HG03432 (cell line): ENCODE measurements at regions not wholly inside any gene's neighbourhood (a gene's known extent, or its start where the extent isn't known, plus 50 kb on each side); places are given as distances from the start of the nearest gene placed in this dataset.

Source experiments
- ATAC-seq: cut with Tn5 transposase; IDR thresholded peaks from one replicate; pipeline ENCODE4 v1.9.1; 2021; ENCODE audit warnings: mild to moderate bottlenecking, moderate library complexity; ENCODE audit not compliant: unreplicated experiment

DNA sequence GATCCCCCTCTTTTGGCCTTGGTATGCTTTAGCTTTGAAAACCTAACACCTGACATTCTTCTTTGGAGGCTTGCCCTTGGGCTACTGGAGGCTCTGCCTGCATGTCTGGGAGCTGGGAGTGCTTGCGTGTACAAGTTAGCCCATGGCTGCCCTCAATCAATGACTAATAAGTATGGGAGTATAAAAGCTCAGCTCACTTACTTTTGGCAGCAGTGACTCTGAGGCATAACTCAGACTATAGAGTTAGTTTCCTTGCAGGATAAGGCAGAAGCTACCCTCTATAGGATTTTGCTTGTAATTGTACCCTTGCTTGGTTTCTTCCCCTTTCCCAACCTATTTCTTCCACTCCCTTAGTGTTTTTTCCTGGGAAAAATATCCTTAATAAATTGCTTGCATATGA is 247.9 kb downstream of the PPP1R2C start:
- ATAC-seq, result no peak

DNA sequence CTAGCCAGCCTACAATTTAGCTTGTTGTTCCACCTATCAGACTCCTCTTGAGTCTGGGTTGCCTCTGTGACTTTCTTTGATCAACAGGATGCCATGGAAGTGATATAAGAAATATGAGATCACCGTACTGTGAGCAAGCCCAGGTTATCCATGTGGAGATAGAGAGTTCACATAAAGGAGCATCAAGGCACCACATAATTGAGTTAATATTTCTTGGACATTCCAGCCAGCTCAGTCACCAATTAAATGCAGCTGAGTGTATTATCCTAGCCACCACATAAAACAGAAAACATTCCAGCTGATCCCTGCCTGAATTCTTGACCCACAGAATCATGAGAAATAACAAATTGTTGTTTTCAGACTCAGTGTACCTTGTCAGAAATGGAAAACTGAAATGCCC is 253.6 kb downstream of the PPP1R2C start:
- ATAC-seq, result no peak

DNA sequence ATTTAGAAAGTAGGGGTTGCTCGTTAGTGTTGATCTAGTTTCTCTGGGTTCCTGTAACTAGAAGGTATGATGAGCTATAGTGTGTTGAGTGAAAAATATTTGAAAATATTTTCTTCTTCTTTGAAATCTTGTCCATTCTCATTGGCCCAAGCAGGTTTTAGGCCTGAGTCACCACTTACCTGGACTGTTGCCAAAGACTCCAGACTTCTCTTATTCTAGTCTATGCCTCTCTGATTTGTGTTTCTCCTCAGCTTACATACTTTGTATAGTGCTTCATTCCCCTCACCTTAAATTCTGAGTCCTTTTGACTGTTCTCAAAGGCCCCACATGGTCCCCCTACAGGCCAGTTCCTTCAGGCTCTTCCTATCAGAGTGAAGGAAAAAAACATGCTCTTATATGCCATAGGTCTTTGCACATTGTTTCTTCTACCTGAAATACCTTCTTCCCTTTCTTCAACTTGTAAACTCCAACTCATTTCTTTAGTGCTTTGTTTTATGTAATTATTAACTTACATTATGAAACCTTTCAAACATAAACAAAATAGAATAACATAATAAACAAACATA is 258.2 kb downstream of the PPP1R2C start:
- ATAC-seq, result no peak

DNA sequence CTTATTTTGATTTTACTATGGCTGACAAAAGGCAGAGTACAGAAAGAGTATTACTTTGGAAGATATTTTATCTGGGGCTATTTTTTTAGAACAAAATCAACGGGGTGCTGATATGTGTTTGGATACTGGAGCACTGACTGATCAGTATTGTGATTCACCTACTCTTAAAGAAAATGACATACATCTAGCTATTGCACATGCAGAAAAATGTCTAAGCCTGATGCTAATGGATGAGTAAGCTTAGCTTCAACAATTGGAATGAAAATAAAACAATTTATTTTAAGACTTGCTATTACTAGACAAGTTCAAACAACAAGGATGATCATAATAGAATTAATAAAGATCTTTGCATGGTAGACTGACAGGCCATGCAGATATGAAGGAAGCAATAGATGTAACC is 262.0 kb downstream of the PPP1R2C start:
- ATAC-seq, result no peak

DNA sequence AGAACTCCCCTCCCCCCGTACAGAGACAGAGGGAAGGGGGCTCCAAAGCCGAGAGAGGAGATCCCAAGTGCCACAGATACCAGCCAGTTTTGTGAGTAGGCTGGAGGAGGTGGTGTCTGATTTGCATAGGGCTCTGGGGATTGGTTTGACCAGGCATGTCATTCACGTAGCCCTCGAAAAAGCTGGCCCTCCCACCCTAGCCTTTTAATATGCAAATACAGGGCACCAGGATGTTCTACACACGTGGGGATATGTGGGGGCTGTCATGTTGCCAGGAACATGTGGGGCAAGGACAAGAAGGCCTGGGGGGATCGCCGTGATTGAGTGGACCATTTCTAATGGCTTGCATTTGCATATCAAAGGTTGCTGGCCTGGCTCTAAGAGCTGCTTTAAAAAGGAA is 272.9 kb downstream of the PPP1R2C start:
- ATAC-seq, result no peak

DNA sequence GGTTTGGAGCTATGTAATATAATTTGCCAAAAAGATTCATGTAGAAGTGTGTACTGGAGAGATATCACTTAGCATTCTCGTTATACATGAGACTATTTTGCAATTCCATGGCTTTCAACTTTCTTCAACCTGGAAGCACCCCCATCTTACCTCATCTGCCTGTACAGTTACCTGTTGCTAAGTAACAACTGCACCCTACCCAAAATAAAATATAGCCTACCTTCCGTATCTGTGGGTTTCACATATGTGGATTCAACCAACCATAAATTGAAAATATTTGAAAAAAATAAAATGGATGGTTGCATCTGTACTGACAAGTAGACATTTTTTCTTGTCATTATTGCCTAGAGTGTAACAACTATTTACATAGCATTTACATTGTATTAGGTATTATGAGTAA is 278.3 kb downstream of the PPP1R2C start:
- no peak for ATAC-seq

DNA sequence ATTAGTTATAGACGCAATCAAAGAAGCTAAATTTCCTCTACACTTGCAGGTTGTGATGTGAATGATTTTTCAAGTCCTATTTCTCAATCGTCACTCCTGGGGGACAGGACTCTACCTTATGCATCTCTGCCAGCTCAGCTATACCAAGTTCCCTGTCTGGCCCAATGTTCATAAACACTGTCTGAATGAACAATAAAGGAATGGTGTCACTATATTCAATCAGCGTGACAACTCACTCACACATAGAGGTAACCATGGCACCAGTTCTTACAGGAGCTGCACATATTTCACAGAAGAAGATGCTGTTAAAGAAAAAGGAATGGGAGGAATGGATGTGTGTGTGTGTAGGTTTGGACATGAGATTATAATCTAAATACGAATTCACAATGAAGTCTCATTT is 280.6 kb downstream of the PPP1R2C start:
- ATAC-seq, result no peak

DNA sequence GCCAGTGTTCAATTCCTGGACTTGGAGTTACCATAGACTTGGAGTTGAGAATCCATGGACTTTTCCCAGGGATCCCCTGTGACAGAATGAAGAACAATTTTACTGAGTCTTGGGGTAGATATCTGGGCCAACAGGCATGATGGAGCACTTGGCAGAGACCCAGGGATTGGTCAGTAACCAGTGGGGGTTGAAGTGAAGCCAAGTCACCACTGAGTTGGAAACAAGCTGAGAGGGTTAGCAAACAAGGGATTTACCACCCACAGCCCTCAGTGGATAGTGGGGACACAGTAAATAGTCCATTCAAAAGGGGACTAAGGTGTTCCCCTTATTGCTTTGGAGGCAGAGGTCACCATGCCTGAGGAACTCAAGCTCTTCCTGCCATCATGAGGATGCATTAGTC is 281.7 kb downstream of the PPP1R2C start:
- ATAC-seq, result no peak

DNA sequence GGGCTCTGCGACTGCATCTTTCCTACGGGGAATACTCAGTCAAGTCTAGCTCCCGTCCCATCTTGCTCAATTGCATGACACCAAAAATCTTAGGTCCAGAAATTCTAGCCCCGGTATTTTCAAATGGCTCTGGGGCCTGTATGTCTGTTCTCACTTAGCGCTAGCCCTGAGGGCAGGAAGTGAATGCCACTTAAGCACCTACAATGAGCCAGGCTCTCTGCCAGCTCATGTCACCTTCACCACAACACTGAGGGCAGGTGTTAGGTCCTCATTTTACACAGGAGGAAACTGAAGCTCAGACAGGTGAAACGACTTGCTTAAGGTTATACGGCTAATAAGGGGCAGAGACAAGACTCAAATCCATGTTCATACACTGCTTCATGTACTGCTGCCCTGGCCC is 282.8 kb downstream of the PPP1R2C start:
- ATAC-seq, result no peak

DNA sequence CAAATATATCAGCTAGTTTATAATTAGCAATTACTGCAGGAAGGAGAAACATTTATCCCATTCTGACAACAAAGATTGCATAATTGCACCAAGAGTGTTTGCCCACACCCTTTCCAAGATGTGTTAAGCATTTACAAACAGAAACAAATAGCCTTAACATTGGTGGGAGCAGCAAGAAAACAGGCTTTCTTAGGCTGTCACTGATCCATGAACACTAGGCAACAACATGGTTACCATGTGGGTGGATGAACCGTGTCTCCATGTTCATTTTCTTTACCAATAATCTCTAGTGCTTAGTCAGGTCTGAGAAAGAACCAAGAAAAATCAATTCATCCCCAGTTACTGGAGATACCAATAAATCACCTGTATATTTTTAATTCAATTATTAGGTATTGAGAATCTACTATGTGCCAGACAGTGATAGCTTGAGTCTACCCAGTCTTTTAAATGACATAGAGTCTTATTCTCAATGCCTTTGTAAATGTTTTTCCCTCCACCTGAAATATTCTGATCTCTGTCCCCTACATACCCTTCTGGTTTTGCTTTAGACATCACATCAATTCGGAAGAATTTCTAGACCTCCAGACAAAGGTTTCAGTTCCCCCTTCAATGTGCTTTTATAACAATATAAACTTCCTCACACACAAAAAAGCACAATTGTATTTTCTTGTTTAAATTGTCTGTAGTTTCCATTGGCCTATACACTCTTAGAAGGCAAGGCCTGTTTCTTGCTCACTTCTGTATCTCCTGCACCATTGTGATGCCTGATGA is 286.6 kb downstream of the PPP1R2C start:
- ATAC-seq, result no peak

DNA sequence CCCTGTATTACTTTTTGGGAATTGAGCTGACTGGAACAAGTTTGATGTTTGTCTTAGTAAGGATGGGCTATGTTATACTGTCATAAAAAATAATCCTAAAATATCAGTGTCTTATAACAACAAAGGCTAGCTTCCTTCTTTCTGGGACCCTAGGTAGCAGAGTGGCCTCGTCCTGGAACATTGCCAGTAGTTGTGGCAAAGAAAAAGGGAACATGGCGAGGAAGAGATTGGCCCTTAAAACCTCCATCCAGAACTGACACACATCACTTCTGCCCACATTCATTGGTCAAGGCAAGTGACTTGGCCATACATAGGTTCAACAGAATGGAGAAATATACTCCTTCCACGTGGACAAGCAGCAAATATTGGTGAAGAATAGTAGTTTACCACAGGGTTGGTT is 287.9 kb downstream of the PPP1R2C start:
- no peak for ATAC-seq

DNA sequence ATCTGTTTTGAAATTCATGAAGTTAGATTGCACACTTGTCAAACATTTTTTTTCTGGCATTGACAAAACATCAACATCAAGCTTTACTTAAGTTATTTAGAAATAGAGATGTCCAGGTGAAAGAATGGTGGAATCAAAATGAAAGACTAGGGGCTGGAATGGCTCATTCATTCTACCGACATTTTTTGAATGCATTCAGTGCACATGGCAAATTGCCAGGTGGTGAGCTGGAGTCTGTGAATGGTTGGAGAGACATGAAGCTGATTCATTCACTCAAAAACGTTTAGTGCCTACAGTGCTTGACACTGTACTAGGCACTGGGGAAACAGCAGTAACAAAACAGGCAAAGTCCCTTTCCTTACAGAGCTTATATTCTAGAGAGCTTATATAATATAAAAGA is 292.4 kb downstream of the PPP1R2C start:
- ATAC-seq, result no peak

DNA sequence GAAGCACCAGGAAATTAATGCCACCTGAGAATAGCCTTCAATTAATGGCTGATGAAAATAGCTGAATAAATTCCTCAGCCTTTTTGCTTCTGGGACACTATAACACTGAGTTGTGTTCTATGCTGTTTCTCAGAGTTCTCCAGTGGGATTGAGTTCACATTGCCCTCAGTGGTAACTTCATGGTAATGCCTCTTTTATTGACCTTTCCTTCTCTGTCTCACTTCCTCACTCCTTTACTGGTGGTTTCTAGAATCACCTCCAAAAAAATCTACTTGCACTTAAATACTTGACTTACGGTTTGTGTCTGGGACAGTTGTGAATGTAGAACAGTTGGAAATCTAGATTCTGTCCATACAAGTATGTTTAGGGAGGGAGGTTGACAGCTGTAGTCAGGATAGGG is 293.7 kb downstream of the PPP1R2C start:
- no peak for ATAC-seq

DNA sequence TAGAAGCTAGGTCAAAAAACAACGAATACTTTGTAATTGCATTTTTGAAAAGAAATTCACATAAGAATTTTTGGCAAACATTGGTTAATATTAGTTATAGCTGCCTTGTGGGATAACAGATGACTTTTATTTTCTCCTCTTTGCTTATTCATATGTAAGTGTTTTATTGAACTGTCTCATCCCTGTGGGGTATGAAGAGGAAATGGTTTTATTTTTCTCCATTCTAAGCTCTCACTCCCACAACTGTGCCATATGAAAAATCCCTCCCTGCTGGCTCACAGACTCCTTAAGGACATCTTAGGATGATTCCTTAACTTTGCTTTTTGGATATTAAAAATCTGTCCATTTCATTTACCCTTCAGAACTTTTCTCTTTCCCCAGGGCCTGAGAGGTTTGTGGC is 300.6 kb downstream of the PPP1R2C start:
- no peak for ATAC-seq

DNA sequence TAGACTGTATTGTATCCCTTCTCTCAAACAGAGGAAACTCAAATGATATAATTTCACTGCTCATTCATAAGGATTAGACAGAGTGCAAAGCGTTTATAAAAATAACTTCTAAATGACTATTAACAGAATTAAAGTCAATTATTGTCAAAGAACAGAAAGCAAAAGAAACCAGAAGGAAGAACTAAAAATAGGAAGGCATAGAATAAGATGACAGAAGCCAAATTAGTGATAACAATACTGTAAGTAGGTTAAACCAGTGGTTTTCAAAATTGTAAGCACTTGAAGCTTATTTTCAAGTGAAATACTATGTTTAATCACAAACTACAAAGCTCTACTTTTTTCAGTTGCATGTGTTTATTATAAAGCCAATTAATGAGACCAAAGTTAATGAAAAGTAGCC is 305.2 kb downstream of the PPP1R2C start:
- ATAC-seq, result no peak

DNA sequence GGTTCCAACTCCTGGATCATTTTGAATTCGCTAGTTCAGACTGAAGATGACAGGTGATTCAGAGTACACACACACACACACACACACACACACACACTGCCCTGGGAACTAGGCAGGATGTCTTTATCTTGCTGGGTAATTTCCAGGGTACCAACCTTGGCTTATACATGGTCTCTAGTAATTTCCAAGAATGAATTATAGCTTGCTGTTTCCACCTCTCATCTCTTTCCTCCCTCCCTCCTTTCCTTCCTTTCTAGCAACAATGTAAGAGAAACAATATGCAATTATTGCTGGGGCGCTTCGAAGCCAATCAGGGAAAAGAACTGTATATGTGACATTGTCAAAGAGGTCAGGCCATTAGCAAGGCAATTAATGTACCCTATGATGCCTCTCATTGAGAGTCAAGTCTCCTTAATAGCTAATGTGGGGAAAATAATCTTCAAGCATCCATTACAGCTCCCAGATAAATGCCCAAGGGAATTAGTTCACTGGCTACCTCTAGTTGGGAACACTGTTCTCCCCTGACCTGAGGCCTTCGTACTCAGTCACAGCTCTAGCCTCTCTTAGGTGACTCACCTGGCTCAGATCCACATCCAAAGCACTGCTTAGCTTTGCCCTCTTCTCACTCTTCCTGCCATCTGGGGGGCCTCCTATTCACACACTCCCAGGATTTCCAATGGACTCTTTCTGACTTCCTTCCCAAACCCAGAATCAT is 311.5 kb downstream of the PPP1R2C start:
- ATAC-seq, result no peak

DNA sequence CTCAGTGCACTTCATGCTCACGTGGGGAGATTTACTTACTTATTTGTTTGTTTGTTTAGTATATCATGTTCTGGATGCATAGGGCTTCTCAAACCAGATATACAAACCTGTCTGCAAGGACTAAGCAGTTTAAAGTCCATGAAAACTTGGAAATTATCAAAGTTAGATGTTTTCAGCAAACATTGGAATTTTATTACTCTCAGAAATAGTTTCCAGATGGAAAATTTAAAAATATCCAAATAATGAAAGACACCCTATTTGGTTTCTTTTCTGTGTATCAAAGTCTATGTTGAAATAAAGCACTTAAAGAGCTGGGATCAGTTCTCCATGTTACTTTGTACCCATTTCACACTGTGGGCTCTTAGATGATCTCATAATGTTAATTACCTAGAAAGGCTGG is 312.1 kb downstream of the PPP1R2C start:
- no peak for ATAC-seq

DNA sequence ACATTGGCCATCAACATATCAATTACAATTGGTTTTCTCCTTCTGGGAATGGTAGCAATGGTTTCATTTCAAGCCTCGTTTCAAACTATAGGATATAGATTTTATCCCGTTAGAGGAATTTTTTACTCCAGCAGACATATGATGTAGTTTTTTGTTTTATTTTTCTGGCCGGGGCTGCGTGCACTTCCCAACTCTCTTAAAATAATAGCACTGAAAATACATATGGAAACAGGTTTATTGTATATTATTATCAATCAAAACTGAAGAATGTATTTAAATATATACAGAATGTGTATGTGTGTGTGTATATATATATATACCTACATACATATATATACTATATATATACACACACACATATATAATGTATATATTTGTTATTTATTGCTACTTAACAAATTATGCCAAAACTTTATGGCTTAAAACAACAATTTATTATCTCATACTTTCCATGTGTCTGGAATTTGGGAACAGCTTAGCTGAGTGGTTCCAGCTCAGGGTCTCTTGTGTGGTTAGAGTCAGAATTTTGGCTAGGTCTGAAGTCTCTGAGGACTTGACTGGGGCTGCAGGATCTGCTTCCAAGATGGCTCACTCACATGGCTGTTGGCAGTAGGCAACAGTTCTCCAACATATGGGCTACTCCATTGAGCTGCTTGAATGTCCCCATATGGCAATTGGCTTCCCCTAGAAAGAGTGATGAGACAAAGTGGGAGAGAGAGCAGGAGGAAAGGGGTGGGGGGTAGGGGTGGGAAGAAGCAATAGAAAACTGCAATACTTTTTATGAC is 314.1 kb downstream of the PPP1R2C start:
- ATAC-seq, result no peak

DNA sequence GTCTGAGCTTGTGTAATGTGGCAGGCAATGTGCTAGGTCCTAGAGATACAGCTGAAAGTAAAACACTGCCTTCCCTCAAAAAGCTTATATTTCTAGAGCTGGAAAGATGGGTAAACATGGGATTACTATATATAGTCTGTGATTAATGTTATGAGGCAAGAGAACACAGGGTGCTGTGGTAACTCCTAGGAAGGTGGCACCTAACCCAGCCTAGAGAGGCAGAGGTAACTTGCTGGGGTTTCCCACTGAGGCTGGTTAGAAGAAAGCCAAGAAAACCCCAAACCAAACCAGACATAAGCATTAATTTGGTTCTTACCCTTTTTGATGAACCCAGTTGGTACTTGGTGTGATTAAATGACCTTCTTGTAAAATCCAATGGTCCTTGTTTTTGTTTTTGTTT is 315.0 kb downstream of the PPP1R2C start:
- no peak for ATAC-seq

DNA sequence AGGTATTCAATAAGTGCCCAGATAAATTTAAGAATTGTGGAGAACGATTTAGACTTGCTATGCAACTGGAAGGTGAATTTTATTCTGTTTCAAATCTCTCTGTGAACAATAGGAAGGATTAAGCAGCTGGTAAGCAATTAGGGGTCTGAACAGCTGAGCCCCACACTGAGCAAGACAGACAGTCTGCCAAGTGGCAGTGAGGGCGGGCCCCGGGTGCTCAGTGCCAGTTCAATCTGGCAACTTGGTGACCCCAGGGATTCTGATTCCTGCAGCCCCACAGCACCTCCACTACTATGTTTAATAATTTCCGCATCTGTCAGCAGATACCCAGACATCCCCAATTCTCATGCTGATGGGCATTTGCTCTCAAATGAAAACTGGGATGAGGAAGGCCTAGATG is 317.3 kb downstream of the PPP1R2C start:
- no peak for ATAC-seq

DNA sequence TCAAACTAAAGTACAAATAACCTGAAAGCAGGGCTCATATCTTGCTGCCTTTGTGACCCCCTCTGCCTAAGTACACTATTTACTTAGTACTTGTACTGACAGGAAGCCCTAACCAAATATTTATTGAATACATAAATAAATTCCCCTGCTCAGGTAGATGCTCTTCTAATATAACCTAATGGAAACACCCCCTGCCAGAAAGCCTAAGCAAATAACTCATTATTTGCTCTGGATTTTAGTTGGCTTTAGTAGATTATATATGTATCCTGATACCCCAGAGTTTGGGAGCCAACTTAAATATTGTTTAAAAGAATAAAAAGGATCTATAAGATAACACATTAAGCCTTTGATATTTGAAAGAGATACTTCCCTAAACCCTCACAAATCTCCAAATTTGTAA is 318.2 kb downstream of the PPP1R2C start:
- ATAC-seq, result no peak
